GM18867 (cell line): ENCODE measurements at regions not wholly inside any gene's neighbourhood (a gene's known extent, or its start where the extent isn't known, plus 50 kb on each side); places are given as distances from the start of the nearest gene placed in this dataset.
A peak's percentile ranks its signal among the peaks of the same experiment; 100 is the strongest.

Experiments
- ATAC-seq: cut with Tn5 transposase; IDR thresholded peaks from one replicate; pipeline ENCODE4 v1.9.1; 2021; ENCODE audit warnings: mild to moderate bottlenecking, moderate library complexity; ENCODE audit not compliant: unreplicated experiment

- no peak for ATAC-seq
Measured at GRCh38 chr6:77403424-77403823, 59.9 kb downstream of the HTR1B start.

- ATAC-seq, result no peak
Measured at GRCh38 chr6:77401231-77401630, 62.1 kb downstream of the HTR1B start.

- ATAC-seq, result no peak
Measured at GRCh38 chr6:77397561-77397960, 65.7 kb downstream of the HTR1B start.

GRCh38 chr6:77389402-77389801, 73.9 kb downstream of the HTR1B start:
- no peak for ATAC-seq

- ATAC-seq, result no peak
Measured at GRCh38 chr6:77383026-77383425, 80.3 kb downstream of the HTR1B start.

GRCh38 chr6:77373955-77374354, 89.3 kb downstream of the HTR1B start:
- ATAC-seq, result no peak

GRCh38 chr6:77371748-77372147, 91.5 kb downstream of the HTR1B start:
- ATAC-seq, result no peak

GRCh38 chr6:77368660-77369313, 94.5 kb downstream of the HTR1B start:
- ATAC-seq, result no peak

GRCh38 chr6:77366798-77367197, 96.5 kb downstream of the HTR1B start:
- ATAC-seq, result no peak

GRCh38 chr6:77363702-77364101, 99.6 kb downstream of the HTR1B start:
- no peak for ATAC-seq

- ATAC-seq, result no peak
Measured at GRCh38 chr6:77362055-77362454, 101.2 kb downstream of the HTR1B start.

GRCh38 chr6:77361018-77361417, 102.3 kb downstream of the HTR1B start:
- ATAC-seq, result peak; percentile 74

GRCh38 chr6:77356821-77357220, 106.5 kb downstream of the HTR1B start:
- ATAC-seq, result no peak

GRCh38 chr6:77354581-77354980, 108.7 kb downstream of the HTR1B start:
- no peak for ATAC-seq

GRCh38 chr6:77353129-77353528, 110.2 kb downstream of the HTR1B start:
- ATAC-seq, result no peak

- no peak for ATAC-seq
Measured at GRCh38 chr6:77341058-77341986, 122.0 kb downstream of the HTR1B start.

- ATAC-seq, result no peak
Measured at GRCh38 chr6:77340331-77340730, 123.0 kb downstream of the HTR1B start.

- ATAC-seq, result no peak
Measured at GRCh38 chr6:77339926-77340325, 123.4 kb downstream of the HTR1B start.

- no peak for ATAC-seq
Measured at GRCh38 chr6:77337392-77337791, 125.9 kb downstream of the HTR1B start.

- no peak for ATAC-seq
Measured at GRCh38 chr6:77334093-77334492, 129.2 kb downstream of the HTR1B start.

- ATAC-seq, result no peak
Measured at GRCh38 chr6:77332915-77333623, 130.2 kb downstream of the HTR1B start.

GRCh38 chr6:77326711-77327110, 136.6 kb downstream of the HTR1B start:
- ATAC-seq, result no peak
